AG10803 (cell line): ENCODE measurements at regions not wholly inside any gene's neighbourhood (a gene's known extent, or its start where the extent isn't known, plus 50 kb on each side); places are given as distances from the start of the nearest gene placed in this dataset.

Experiments used
- DNase-seq: peaks from one replicate; pipeline ENCODE4 v3.0.0; 2010; ENCODE audit warnings: low read depth
- H3K4me3 ChIP-seq: 2 replicates; pipeline ENCODE4 v1.5.1; 2011; ENCODE audit warnings: mild to moderate bottlenecking, low read length, control low read depth
- TF ChIP-seq, protein P1 (sequence below): conservative IDR thresholded peaks from 2 replicates; pipeline ENCODE4 v1.5.1; 2011; ENCODE audit warnings: mild to moderate bottlenecking, low read length, control low read depth, inconsistent platforms

DNA sequence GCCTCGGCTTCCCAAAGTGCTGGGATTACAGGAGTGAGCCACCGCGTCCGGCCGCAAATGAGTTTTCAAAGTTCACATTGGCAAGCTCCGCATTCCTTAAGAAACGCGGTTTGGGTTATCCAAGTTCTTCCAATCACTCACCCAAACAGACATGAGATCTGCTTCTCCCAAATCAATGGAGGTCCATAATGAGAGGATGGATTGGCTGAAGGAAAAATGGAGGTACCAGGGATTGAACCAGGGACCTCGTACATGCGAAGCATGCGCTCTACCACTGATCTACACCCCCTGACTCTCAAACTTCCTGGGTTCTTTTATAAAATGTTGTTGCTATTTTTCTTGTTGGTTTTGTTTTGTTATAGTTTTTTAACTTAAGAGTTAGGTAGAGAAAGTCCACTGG is 170.0 kb downstream of the GPX5 start:
- TF ChIP-seq, protein P1, sequence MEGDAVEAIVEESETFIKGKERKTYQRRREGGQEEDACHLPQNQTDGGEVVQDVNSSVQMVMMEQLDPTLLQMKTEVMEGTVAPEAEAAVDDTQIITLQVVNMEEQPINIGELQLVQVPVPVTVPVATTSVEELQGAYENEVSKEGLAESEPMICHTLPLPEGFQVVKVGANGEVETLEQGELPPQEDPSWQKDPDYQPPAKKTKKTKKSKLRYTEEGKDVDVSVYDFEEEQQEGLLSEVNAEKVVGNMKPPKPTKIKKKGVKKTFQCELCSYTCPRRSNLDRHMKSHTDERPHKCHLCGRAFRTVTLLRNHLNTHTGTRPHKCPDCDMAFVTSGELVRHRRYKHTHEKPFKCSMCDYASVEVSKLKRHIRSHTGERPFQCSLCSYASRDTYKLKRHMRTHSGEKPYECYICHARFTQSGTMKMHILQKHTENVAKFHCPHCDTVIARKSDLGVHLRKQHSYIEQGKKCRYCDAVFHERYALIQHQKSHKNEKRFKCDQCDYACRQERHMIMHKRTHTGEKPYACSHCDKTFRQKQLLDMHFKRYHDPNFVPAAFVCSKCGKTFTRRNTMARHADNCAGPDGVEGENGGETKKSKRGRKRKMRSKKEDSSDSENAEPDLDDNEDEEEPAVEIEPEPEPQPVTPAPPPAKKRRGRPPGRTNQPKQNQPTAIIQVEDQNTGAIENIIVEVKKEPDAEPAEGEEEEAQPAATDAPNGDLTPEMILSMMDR = no peak
- H3K4me3 ChIP-seq = no peak overlapping the region
- peak; percentile 45 for DNase-seq

DNA sequence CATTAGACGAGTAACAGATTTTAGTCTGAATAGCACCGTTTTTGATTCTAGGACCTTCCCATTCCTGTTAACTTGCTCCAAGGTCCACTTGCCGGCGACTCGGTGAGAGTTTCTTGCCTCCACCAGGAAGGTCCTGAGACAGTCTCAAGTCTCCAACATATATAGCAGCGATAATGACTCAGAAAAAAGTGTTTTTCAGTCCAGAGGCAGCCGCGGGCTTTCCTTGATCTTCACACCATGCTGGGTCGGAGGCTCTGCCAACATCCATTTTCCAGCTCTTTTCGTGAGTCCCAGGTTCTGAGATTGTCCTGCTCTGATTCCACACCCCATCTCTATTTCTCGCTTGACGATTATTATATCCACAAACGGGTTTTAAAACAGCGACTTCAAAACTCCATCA is 170.5 kb downstream of the GPX5 start:
- TF ChIP-seq, protein P1 = no peak
- H3K4me3 ChIP-seq = peak overlapping the region; percentile 34; the same call in 1 of the 2 replicates
- no peak for DNase-seq

DNA sequence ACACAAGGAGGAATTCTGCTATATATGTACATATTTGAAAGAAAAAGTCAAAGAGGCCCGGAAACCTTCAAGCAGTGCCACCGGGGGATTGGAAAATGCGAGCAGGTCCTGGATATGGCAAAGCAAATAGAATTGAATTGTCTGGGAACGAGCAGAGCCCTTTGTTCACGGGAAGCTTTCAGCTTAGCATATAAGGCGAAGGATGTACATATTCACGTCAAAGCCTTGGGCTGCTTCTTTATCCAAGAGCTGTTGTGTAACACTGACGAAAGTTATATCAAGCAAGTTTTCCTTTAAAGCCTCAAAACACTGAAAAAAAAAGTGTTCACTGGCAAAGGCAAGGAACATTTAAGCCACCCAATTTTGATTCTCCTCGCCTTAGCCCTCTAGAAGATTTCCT is 171.0 kb downstream of the GPX5 start:
- TF ChIP-seq, protein P1 = no peak
- no peak overlapping the region for H3K4me3 ChIP-seq
- DNase-seq = no peak

DNA sequence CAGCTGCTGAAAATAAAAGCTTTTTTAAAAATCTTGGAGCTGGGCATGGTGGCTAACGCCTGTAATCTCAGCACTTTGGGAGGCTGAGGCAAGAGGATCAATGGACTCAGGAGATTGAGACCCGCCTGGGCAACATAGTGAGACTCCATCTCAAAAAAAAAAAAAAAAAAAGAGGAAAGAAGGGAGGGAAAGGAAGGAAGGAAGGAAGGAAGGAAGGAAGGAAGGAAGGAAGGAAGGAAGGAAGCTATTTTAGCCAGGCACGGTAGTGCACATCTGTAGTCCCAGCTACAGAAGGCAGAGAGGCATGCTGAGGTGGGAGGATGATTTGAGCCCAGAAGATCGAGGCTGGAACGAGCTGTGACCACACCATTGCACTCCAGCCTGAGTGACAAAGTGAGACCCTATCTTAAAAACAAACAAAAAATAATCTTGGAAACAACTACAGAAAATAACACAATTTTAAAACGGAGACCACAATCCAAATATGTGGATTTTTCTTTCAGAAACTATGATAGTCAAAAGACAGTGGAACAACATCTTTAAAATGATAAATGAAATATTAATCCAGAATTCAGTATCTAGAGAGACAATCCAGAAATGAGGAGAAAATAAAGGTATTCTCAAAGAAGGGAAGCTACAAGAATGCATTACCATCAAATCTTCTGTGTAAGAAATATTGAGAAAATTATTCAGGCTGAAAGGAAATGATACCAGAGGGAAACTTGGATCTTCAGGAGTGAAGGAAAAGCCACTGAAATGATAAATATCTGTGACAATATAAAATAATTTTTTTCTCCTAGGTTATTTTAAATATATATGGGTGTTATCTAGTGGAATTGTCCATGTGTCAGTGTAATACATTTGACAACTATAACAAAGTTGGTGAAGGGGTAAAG is 182.0 kb downstream of the GPX5 start:
- TF ChIP-seq, protein P1 = no peak
- H3K4me3 ChIP-seq = no peak overlapping the region
- DNase-seq = no peak

DNA sequence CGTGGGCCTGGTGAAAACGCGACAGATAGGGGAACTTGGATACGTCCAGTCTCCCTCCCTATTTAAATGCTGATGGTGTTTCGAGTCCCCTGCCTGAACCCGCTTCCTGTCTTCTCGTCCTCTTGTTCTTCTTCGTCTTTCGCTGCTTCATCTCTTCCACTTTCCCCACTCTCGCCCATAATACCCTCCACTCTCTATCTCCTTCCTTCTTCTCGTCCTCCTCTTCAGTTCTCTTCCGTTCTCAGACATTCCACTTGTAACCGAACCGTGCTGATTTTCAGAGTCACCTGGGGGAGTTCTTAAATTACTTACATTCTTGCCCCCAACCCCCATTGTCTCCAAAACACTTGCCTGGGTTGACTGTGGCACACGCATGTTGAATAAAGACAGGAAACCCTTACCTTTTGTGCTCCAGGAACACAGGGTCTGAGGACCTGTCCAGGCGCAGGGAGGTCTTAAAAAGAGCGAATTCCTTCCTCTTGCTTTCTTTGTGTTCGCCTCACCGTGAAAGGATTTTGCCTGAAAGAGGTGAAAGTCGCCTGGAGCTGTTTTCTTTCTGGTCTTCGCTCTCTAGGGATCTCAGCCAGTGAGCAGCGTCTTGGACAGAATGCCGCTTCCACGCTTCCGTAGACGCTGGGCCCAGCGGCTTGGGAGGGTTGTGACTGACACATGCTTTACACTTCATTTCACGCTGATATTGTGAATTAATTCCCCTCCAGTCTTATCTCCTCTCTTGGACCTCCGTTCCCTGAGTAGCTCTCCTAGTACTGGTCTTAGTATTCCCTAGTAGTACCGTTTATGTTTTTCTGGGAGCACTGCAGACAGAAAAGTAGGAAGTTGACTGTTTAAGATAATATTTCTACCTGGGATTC is 184.0 kb downstream of the GPX5 start:
- TF ChIP-seq, protein P1 = no peak
- peak overlapping the region; percentile 52 for H3K4me3 ChIP-seq
- no peak for DNase-seq

DNA sequence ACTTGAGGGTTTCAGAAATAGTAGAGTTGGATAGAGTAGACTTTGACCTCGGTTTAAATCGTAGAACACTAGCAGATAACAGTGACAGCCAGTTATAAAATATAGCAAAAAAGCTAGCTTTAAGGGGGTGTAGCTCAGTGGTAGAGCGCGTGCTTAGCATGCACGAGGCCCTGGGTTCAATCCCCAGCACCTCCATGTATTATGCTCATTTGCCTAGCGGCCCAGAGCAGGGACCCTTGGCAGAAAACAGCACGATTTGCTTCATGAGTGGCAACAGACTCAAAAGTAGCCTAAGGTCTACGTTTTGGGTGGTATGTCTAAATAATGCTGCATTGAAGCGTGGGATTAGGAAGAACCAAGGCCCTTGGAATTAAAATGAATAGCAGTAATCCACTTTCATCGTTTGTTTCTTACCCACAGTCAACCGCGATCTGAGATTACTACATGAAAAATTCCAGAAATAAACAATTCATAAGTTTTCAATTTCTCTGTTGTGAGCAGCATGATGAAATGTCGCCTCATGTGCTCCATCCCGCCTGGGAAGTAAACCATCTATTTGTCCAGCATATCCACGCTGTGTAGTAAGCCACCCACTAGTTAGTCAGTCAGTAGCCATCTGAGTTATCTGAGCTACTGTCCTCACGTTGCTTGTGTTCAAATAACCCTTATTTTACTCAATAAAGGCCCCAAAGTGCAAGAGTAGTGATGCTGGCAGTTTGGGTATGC is 184.9 kb downstream of the GPX5 start:
- TF ChIP-seq, protein P1 = no peak
- DNase-seq = peak; percentile 57
- no peak overlapping the region for H3K4me3 ChIP-seq
